ENCODE measurements at regions not wholly inside any gene's neighbourhood (a gene's known extent, or its start where the extent isn't known, plus 50 kb on each side); places are given as distances from the start of the nearest gene placed in this dataset.

DNA sequence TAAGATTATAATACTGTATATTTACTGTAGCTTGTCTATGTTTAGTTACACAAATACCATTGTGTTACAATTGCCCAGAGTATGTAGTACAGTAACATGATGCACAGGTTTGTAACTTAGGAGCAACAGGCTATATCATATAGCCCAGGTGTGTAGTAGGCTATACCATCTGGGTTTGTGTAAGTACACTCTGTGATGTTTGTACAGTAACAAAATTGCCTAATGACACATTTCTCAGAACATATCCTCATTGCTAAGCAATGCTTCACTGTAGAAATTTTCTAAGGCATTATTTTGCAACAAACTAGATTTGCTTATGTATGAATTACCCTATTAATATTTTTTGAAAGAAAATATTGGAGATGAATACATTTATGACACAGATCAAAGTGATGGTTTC is 1390.9 kb downstream of the C4orf33 start:
- DNase-seq (ENCODE audit: low spot score), result no peak

DNA sequence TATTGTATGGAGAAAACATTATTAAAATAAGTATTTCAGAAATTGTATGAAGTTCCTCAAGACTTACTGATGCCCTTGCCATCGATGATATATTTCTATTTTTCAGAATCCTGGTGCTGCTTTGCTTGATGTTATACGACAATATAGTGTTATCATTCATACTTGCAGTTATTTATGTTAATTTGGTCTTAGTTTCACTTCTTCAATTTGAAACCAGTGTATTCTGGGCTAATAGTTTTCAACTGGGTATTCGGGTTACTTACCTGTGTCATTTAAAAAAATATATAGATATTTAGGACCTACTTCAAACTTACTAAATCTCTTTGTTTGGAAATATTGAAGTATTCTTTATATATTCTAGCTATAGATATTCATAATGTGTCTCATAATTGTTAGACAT is 1414.7 kb downstream of the C4orf33 start:
- no peak for DNase-seq (ENCODE audit: low spot score)

GRCh38 chr4:130511776-130512175 is 1415.8 kb downstream of the C4orf33 start:
- DNase-seq (ENCODE audit: low spot score), result no peak

DNA sequence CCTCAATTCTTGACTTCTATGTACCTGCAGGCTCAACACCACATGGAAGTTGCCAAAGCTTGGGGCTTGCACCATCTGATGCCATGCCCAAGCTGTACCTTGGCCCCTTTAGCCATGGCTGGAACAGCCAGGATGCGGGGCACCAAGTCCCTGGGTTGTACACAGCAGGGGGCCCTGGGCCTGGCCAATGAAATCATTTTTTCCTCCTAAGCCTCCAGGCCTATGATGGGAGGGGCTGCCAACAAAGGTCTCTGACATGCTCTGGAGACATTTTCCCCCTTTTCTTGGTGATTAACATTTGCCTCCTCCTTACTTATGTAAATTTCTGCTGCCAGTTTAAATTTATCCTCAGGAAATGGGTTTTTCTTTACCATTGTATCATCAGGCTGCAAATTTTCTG is 1428.1 kb downstream of the C4orf33 start:
- no peak for DNase-seq (ENCODE audit: low spot score)

GRCh38 chr4:130530505-130530904 is 1434.6 kb downstream of the C4orf33 start:
- DNase-seq (ENCODE audit: low spot score), result no peak

- DNase-seq (ENCODE audit: low spot score), result no peak
Measured at GRCh38 chr4:130534651-130535050, 1438.7 kb downstream of the C4orf33 start.

- no peak for DNase-seq (ENCODE audit: low spot score)
Measured at GRCh38 chr4:130542953-130543352, 1447.0 kb downstream of the C4orf33 start.

DNA sequence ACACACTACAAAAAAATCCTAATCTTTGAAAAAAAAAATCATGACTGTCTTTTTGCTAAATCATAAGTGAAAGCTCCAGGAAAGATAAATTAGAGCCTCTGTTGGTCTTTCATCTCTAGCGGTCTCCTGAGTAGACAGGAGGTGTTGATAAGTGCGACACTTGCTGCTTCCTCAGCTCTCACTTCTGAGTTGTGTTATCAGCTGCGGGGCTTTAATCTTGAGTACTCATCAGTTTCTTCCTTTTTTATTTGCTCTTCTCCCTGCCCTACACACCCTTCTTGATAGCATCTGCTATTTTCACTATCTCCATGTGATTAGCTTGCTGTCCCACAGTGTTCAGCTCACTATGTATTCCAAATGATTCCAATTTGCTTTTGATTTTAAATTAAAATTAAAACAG is 1449.2 kb downstream of the C4orf33 start:
- DNase-seq (ENCODE audit: low spot score), result no peak

DNA sequence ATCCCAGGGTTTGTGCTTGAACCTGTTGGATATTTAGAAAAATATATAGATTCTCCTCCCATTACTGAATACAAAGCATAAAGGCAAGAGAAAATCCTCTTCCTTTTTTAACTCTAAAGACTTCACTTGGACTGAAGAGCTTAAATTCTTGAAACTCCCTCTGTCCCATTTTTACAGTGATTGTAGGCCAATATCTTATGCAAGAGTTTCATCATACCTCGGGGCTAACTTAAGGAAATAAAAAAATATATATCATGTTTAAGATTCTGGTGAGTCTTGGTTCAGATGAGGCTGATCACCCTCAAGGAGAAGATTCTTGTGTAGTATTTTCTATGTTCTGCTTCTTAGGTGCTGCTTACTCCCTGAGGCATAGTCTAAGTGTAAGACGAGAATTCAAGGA is 1449.6 kb downstream of the C4orf33 start:
- no peak for DNase-seq (ENCODE audit: low spot score)

DNA sequence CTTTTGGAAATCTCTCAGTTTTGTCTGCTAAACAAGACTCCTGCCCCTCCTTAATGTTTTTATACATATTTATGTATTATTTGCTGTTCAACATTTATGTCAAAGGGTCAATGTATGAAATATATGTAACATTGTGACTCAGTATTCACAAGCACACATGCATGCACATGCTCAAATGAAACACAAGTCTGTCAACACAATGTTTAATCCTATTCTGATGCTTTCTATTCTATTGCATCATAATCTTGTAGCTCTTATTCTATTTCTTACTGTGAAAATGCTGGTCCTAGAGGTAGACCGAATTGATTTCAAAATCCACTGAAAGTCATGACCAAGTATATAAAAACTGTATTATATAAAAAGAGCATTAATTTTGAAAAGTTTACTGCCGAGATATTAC is 1463.3 kb downstream of the C4orf33 start:
- DNase-seq (ENCODE audit: low spot score), result no peak

DNA sequence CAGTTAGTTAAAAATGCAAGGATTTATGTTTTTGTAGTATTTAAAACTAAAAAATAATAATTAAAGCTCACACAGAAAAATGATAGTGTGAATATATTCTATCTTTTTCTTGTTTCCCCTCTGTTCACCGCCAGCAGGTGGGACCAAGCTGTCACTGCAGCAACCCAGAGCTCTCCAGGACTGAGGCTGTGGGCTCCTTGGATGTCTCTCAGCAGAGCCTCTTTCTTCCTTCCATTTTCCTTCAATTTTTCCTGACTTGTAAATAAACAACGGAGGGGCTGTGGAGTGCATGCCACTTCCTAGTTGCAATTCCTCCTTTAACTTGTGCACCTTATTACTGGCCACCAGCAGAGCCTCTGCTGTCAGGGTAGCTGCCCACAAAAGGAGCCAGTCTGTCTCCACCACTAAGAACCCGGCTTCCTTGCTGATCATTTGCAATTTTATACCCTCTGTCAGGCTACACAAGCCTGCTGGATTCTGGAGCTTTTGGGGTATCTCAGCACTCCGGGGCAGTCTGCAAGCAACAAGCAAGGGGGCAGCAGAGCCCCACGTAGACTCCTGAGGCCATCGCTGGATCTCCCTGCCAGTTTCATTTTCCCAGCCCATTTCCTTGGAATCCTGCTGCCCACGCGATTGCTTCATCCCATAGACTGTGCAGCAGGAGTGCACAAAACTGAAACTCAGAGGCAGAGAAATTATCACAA is 1467.4 kb downstream of the C4orf33 start:
- peak; percentile 55 for DNase-seq (ENCODE audit: low spot score)

DNA sequence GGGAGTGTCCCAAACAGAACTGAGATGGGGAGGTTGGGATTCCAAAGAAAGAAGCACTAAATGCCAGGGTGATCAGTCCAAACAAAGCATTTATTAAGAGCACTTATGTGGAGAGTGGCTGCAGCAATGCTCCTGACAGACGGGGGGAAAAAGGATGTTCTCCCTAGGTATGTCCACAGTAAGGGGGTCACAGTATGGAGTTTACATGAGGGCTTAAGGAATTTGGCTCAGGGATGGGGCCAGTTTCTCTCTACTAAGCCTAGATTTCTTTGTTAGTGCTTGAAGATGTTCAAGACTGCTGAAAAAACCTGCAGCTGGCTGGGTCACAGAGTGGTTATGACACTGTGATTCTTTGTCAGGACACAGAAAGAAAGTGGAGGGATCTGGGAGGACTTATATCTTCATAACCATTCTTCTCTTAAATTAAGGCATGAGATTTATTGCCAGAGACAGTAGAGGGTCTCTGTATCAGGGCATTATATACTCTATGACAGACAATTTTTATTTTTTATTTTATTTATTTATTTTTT is 1468.0 kb downstream of the C4orf33 start:
- DNase-seq (ENCODE audit: low spot score), result no peak

GRCh38 chr4:130568746-130569145 is 1472.8 kb downstream of the C4orf33 start:
- no peak for DNase-seq (ENCODE audit: low spot score)

DNA sequence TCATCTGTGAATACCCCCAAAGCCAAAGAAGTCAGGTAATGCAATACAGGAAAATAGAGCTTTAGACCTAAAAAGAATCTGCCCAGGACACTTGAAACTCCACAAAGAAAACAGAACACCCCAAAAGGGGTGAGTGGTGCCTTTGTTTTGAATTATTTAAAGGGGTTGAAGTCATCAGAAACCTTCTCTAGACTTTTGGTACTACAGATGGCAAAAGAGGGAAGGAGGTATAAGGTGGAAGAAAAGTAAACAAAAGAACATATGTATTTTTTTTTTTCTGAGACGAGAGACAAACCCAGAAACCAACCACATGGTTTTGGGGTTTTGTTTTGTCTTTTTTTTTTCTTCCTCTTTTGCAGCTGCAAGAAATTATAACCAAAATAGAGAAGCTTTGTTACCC is 1477.8 kb downstream of the C4orf33 start:
- no peak for DNase-seq (ENCODE audit: low spot score)

GRCh38 chr4:130574215-130574614 is 1478.3 kb downstream of the C4orf33 start:
- DNase-seq (ENCODE audit: low spot score), result no peak

DNA sequence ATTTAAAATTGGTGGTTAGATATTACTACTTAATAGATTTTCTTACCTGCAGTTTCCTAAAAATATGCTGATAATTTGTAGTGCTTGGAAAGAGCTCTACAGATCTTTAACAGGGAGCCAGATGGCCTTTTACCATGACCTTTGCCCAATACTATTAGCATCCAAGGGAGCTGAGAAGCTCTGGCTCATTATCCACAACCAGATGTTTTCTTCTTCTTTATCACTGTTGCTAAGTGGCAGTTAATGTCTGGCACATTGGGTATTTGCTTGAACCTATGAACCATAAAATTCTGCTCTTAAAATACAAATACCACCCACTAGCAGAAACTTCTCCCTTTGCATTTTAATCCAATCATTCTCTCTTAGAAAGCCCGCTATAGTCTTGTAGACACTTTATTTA is 1480.3 kb downstream of the C4orf33 start:
- no peak for DNase-seq (ENCODE audit: low spot score)

- DNase-seq (ENCODE audit: low spot score), result no peak
Measured at GRCh38 chr4:130591091-130591490, 1495.1 kb downstream of the C4orf33 start.

DNA sequence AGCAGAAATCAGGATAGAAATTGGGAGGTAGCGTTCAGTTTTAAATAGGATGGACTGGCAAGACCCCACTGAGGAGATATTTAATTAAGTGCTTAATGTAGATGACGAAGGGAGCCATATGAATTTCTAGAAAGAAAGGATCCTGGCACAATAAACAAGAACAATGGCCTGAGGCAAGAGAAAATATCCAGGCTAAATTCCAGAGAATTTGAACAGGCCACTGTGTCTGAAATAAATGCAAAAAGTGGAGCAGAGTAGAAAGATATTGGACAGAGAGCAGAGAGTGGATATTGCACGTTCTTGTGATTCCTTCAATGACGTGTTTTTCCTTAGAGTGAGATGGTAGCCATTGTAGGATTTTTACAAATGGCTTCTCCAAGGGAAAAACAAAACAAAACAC is 1504.8 kb downstream of the C4orf33 start:
- no peak for DNase-seq (ENCODE audit: low spot score)

GRCh38 chr4:130603043-130603442 is 1507.1 kb downstream of the C4orf33 start:
- DNase-seq (ENCODE audit: low spot score), result no peak

DNA sequence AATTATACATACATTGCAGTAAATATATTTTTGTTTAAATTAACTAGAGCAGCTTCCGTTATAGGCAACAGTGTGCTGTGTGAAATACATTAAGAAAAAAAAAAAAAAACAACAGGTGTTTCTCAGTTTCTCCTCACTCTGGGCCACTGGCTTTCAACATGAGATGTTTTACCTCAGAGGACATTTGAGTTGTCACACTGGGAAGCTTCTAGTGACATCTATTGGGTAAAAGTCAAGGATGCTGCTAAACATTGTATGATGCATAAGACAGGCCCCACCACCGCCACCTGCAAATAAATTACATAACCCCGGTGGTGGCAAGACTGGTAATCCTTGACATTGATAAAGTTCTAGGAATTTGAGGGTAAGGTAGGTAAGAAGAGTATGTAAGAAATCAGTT is 1512.2 kb downstream of the C4orf33 start:
- no peak for DNase-seq (ENCODE audit: low spot score)

DNA sequence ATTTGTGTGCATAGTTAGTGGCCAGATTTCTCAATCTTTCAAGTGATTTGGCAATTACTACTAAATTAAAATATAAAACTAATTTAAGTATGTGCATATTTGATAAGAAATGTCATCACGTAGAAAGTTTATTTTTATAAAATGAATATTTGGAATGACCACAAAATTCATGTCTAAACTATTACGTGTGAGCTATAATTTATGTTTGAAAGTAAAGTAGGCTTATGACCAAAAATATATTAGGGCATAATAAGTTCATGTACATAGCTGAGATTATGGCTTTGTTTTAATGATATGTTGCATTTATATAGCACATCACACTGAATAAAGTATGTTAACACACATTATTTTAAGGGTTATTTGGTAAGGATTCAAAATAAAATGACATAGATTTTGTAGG is 1532.6 kb downstream of the C4orf33 start:
- no peak for DNase-seq (ENCODE audit: low spot score)

- DNase-seq (ENCODE audit: low spot score), result no peak
Measured at GRCh38 chr4:130632731-130633604, 1537.0 kb downstream of the C4orf33 start.

DNA sequence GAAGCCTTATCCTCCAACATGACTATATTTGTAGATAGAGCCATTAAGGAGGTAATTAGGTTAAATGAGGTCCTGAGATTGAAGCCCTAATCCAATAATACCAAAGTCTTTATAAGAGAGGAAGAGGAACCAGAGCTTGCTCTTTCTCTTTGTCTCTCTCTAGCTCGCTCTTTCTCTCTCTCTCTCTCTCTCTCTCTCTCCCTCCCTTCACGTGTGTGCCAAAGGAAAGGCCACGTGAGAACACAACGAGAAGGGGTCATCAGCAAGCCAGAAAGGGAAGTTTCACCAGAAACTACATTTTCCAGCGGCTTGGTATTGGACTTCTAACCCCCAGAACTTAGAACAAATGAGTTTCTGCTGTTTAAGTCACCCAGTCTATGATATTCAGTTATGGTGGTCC is 1540.5 kb downstream of the C4orf33 start:
- no peak for DNase-seq (ENCODE audit: low spot score)
